ENCODE measurements at regions not wholly inside any gene's neighbourhood (a gene's known extent, or its start where the extent isn't known, plus 50 kb on each side); places are given as distances from the start of the nearest gene placed in this dataset.

- peaks cover 8% of the 10 kb centered on the region; the same call in 1 of the 2 replicates for H3K9me3 ChIP-seq (ENCODE audit: control insufficient read depth, insufficient read depth, low read length)
- H3K4me1 ChIP-seq (ENCODE audit: insufficient read depth, low read length) = no peaks in the 10 kb centered on the region
- no peak overlapping the region for H3K9ac ChIP-seq (ENCODE audit: low read depth, low read length)
- H3K36me3 ChIP-seq (ENCODE audit: insufficient read depth, low read length) = no peaks in the 10 kb centered on the region
Observed at GRCh38 chr4:188911707-188912106, 772.5 kb downstream of the TRIML1 start.

- H3K9me3 ChIP-seq (ENCODE audit: control insufficient read depth, insufficient read depth, low read length) = peaks cover 10% of the 10 kb centered on the region; the same call in 1 of the 2 replicates
- no peaks in the 10 kb centered on the region for H3K4me1 ChIP-seq (ENCODE audit: insufficient read depth, low read length)
- H3K9ac ChIP-seq (ENCODE audit: low read depth, low read length) = no peak overlapping the region
- no peaks in the 10 kb centered on the region for H3K36me3 ChIP-seq (ENCODE audit: insufficient read depth, low read length)
Observed at GRCh38 chr4:188915175-188915574, 775.9 kb downstream of the TRIML1 start.

- H3K9ac ChIP-seq (ENCODE audit: low read depth, low read length) = no peak overlapping the region
- H3K9me3 ChIP-seq (ENCODE audit: control insufficient read depth, insufficient read depth, low read length) = peaks cover 10% of the 10 kb centered on the region; the same call in 1 of the 2 replicates
- H3K36me3 ChIP-seq (ENCODE audit: insufficient read depth, low read length) = no peaks in the 10 kb centered on the region
- H3K4me1 ChIP-seq (ENCODE audit: insufficient read depth, low read length) = no peaks in the 10 kb centered on the region
Observed at GRCh38 chr4:188918787-188919186, 779.5 kb downstream of the TRIML1 start.

- Histone ChIP-seq H3K4me1 (ENCODE audit: insufficient read depth, low read length) (no peaks in the 10 kb centered on the region), H3K9ac (ENCODE audit: low read depth, low read length) (no peak overlapping the region), H3K36me3 (ENCODE audit: insufficient read depth, low read length) (no peaks in the 10 kb centered on the region), H3K9me3 (ENCODE audit: control insufficient read depth, insufficient read depth, low read length) (peaks cover 3% of the 10 kb centered on the region; the same call in 1 of the 2 replicates)
Observed at GRCh38 chr4:188930822-188931221, 791.6 kb downstream of the TRIML1 start.

GRCh38 chr4:188934320-188934962, 795.2 kb downstream of the TRIML1 start:
- Histone ChIP-seq H3K36me3 (ENCODE audit: insufficient read depth, low read length) (no peaks in the 10 kb centered on the region), H3K9ac (ENCODE audit: low read depth, low read length) (no peak overlapping the region), H3K4me1 (ENCODE audit: insufficient read depth, low read length) (no peaks in the 10 kb centered on the region), H3K9me3 (ENCODE audit: control insufficient read depth, insufficient read depth, low read length) (peaks cover 3% of the 10 kb centered on the region; the same call in 1 of the 2 replicates)

- no peaks in the 10 kb centered on the region for H3K4me1 ChIP-seq (ENCODE audit: insufficient read depth, low read length)
- H3K9me3 ChIP-seq (ENCODE audit: control insufficient read depth, insufficient read depth, low read length) = no peaks in the 10 kb centered on the region
- H3K9ac ChIP-seq (ENCODE audit: low read depth, low read length) = no peak overlapping the region
- H3K36me3 ChIP-seq (ENCODE audit: insufficient read depth, low read length) = no peaks in the 10 kb centered on the region
Observed at GRCh38 chr4:188941524-188942119, 802.4 kb downstream of the TRIML1 start.

GRCh38 chr4:188942606-188943005, 803.4 kb downstream of the TRIML1 start:
- no peaks in the 10 kb centered on the region for H3K4me1 ChIP-seq (ENCODE audit: insufficient read depth, low read length)
- H3K36me3 ChIP-seq (ENCODE audit: insufficient read depth, low read length) = no peaks in the 10 kb centered on the region
- no peaks in the 10 kb centered on the region for H3K9me3 ChIP-seq (ENCODE audit: control insufficient read depth, insufficient read depth, low read length)
- H3K9ac ChIP-seq (ENCODE audit: low read depth, low read length) = no peak overlapping the region

- Histone ChIP-seq H3K4me1 (ENCODE audit: insufficient read depth, low read length) (0 out of 2 replicates have a peak, but pooled peaks cover 5% of the 10 kb centered on the region), H3K9me3 (ENCODE audit: control insufficient read depth, insufficient read depth, low read length) (no peaks in the 10 kb centered on the region), H3K36me3 (ENCODE audit: insufficient read depth, low read length) (no peaks in the 10 kb centered on the region), H3K9ac (ENCODE audit: low read depth, low read length) (no peak overlapping the region)
Observed at GRCh38 chr4:188949596-188949995, 810.4 kb downstream of the TRIML1 start.

GRCh38 chr4:188955066-188955465, 815.8 kb downstream of the TRIML1 start:
- Histone ChIP-seq H3K36me3 (ENCODE audit: insufficient read depth, low read length) (no peaks in the 10 kb centered on the region; the same call in 1 of the 2 replicates), H3K4me1 (ENCODE audit: insufficient read depth, low read length) (no peaks in the 10 kb centered on the region), H3K9ac (ENCODE audit: low read depth, low read length) (no peak overlapping the region), H3K9me3 (ENCODE audit: control insufficient read depth, insufficient read depth, low read length) (no peaks in the 10 kb centered on the region)

- no peaks in the 10 kb centered on the region for H3K4me1 ChIP-seq (ENCODE audit: insufficient read depth, low read length)
- H3K36me3 ChIP-seq (ENCODE audit: insufficient read depth, low read length) = no peaks in the 10 kb centered on the region; the same call in 1 of the 2 replicates
- no peaks in the 10 kb centered on the region for H3K9me3 ChIP-seq (ENCODE audit: control insufficient read depth, insufficient read depth, low read length)
- no peak overlapping the region for H3K9ac ChIP-seq (ENCODE audit: low read depth, low read length)
Observed at GRCh38 chr4:188956566-188956965, 817.3 kb downstream of the TRIML1 start.

- Histone ChIP-seq H3K4me1 (ENCODE audit: insufficient read depth, low read length) (no peaks in the 10 kb centered on the region), H3K9me3 (ENCODE audit: control insufficient read depth, insufficient read depth, low read length) (no peaks in the 10 kb centered on the region), H3K36me3 (ENCODE audit: insufficient read depth, low read length) (no peaks in the 10 kb centered on the region; the same call in 1 of the 2 replicates), H3K9ac (ENCODE audit: low read depth, low read length) (no peak overlapping the region)
Observed at GRCh38 chr4:188958346-188958745, 819.1 kb downstream of the TRIML1 start.

- H3K36me3 ChIP-seq (ENCODE audit: insufficient read depth, low read length) = no peaks in the 10 kb centered on the region; the same call in 1 of the 2 replicates
- H3K9ac ChIP-seq (ENCODE audit: low read depth, low read length) = no peak overlapping the region
Observed at GRCh38 chr4:188959424-188959823, 820.2 kb downstream of the TRIML1 start.

GRCh38 chr4:188960411-188961093, 821.3 kb downstream of the TRIML1 start:
- Histone ChIP-seq H3K9me3 (ENCODE audit: control insufficient read depth, insufficient read depth, low read length) (peaks cover 4% of the 10 kb centered on the region; the same call in 1 of the 2 replicates), H3K9ac (ENCODE audit: low read depth, low read length) (no peak overlapping the region), H3K4me1 (ENCODE audit: insufficient read depth, low read length) (no peaks in the 10 kb centered on the region), H3K36me3 (ENCODE audit: insufficient read depth, low read length) (no peaks in the 10 kb centered on the region; the same call in 1 of the 2 replicates)

More at GRCh38 chr4:188959424-188959823, 820.2 kb downstream of the TRIML1 start:
- Histone ChIP-seq H3K9me3 (ENCODE audit: control insufficient read depth, insufficient read depth, low read length) (no peaks in the 10 kb centered on the region), H3K4me1 (ENCODE audit: insufficient read depth, low read length) (no peaks in the 10 kb centered on the region)

GRCh38 chr4:188971125-188971524, 831.9 kb downstream of the TRIML1 start:
- Histone ChIP-seq H3K9me3 (ENCODE audit: control insufficient read depth, insufficient read depth, low read length) (peaks cover 6% of the 10 kb centered on the region; the same call in 1 of the 2 replicates), H3K4me1 (ENCODE audit: insufficient read depth, low read length) (peaks cover 7% of the 10 kb centered on the region), H3K36me3 (ENCODE audit: insufficient read depth, low read length) (no peaks in the 10 kb centered on the region), H3K9ac (ENCODE audit: low read depth, low read length) (no peak overlapping the region)
